Retina (tissue), 1 donor: ENCODE measurements at regions not wholly inside any gene's neighbourhood (a gene's known extent, or its start where the extent isn't known, plus 50 kb on each side); places are given as distances from the start of the nearest gene placed in this dataset.

ENCODE experiments used
- DNase-seq: peaks from one replicate; pipeline ENCODE4 v3.0.0-alpha.2; 2016

DNA sequence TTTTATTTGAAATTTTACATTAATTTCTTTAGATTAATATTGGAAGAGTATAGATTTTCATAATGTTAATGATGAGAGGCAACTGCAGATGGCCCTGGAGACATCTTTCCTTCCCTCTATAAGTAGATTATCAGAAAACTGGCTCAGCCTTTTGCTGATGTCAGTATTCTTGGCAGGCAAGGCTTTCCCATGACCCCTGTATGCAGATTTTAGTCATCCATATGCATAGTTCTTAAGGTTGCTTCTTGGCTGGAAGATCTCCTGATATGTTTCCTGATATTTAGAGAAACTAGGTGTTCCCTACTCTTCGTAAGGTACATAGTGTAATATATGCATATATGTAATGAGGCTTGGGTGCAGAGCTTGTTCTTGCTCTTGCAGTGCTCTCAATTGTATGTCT lies 911.4 kb downstream of the EPHA3 start:
- DNase-seq = no peak

DNA sequence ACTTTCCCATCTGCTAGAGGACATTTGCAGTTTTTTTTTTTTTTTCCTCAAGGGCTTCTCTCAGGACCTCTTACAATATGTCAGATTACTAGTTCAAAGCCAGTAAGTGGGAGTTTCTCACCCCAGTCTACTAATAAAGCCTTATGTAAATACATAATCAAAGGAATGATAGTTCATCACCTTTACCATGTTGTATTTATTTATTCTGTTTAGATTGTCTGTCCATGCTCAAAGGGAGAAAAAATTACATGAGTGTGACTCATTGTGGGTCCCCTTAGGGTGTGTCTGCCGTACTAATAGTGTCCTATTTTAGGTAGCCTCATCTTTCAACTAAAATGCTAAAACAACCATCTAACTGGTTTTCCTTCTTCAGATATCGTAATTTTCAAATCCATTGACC lies 917.6 kb downstream of the EPHA3 start:
- DNase-seq = no peak

DNA sequence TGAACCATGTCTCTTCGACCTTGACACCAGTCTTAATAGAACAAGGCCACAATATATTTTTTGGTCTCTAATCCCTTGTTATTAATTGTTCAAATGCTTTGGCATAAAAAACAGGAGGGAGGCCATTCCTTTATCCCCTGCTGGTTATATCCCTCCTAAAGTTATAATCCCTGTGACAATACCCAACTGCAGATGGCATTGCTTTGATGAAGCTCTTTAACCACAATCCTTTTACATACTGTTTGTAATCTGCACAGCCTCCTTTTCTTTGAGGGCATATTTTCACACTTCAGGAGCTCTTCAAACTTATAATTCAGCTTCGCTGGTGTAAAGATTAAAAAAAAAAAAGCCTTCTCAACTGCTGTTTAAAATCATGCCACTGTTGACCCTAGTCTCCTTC lies 919.0 kb downstream of the EPHA3 start:
- DNase-seq = no peak

DNA sequence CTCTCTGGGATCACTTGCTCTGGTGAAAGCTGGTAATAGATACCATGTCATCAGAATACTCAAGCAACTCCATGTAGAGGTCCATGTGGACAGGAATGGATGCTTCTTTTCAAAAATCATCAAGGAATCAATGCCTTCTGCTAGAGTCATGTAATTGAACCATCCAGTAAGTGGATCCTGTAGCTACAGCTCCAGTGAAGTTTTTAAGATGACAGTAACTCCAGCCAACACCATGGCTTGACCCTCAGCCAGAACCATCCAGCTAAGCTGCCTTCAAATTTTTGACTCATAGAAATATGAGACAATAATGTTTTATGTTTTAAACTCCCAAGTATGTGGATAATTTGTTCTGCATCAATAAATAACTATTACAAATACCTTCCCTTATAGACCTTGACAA lies 923.7 kb downstream of the EPHA3 start:
- DNase-seq = no peak

DNA sequence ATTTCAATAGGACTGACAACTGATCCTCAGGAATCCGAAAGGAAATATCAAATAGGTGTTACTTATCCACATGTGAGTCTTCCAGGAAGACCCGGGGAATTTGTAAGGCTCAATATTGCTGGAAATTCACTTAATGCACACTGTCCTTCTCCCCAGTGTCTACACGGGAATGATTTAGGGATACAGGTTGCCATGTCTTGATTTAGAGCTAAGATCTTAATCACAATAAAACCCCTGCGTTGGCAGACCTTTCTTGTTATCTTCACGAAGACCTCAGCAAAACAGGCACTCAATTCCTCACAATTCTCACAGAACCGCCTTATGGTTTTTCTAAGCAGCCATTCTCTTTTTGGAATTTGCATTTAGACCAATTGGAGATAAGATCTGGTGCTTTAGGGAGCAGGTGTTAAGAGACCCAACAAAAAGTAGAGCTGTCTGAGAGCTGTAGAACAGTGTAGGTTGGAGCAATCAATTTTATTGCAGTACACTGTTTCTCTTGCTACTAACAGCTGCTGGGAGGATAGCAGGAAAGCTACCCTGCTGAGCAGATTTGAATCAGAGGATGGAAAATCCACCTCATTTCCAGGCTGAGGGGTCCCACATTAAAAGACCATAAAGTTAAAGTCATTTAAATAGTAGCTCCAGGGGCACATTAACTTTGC lies 925.7 kb downstream of the EPHA3 start:
- no peak for DNase-seq

DNA sequence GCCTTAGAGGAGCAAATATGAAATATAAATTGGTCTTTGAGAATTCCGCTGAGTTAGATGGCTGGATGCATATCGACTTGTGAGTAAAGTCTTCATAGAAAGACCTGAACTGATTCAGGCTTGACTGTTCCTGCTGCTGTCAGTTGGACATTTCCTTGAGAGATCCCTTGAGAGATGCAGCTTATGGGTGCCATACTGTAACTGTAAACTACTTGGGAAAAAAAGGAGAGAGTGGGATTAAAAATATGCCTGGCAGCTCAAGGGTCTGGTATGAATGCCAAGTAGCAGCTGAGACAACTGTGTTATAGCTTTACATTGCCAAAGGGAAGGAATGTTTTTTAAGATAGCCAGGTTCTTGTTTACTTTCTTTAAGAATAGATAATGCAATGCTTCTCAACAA lies 926.6 kb downstream of the EPHA3 start:
- DNase-seq = no peak

DNA sequence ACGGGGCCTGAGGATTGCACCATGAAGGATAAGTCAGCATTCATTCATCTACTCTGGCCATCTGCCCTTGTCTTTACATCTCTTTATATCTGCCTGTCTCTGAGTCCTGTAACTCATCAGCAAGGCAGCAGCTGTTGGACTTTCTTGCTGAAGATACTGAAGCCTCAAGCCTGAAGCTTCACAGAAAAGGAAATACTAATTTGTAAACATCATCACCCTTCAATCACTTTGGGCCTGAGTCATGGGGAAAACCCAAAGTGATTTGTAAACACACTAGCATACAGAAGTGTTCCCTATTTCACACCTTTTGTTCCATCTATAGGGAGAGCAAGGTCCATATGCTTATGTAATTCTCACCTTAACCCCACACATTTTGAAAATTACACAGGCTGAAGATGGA lies 928.2 kb downstream of the EPHA3 start:
- no peak for DNase-seq

DNA sequence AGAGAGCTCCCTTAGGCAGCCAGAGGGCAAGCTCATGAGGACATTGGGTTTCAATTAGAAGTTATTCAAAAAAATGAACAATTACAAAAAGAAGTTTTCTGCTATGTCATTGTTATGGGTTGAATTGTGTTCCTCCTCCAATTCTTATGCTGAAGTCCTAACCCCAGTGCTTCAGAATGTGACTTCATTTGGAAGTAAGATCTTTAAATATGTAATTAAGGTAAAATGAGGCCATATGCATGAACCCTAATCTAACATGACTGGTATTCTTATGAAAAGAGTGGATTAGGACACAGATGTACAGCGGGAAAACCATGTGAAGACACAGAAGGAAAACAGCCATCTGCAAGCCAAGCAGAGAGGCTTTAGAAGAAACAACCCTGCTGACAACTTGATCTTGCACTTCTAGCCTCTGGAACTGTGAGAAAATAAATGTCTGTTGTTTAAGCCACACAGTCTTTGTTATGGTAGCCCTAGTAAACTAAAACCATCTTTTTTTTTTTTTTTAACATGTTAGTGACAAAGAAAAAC lies 929.6 kb downstream of the EPHA3 start:
- no peak for DNase-seq

DNA sequence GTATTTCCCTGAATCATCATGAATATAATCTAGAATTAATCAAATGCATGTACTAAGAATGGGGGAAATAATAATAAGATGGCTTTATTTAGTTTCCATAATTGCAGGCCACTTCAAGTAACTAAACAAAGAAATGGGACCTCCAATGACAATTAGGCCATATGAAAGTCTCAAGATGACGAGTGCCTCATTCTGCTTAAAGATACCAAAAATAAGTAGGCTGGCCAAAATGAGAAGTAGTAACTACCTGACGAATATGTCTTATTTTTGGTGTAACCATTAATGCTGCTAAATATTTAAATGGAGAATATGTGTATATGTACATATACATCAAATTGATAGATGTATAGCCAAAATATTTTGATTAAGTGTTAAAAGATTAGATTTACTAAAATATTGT lies 932.6 kb downstream of the EPHA3 start:
- no peak for DNase-seq

DNA sequence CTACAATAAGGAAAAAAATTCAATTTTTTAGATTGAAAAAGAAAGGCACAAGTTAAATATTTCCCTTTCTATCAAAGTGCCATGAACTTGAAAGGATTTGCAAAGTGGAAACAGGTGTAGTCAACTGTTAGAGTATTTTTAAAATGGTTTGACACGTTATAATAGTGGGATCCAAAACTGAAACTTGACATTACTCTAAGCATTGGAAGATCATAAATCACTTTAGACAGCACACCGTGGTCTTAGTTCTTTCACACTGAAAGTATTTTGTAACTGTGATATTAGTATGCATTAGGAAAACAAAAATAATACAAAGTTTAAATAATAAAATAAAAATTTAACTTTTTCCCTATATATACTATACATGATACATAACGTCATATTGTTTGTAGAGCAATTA lies 933.1 kb downstream of the EPHA3 start:
- no peak for DNase-seq

DNA sequence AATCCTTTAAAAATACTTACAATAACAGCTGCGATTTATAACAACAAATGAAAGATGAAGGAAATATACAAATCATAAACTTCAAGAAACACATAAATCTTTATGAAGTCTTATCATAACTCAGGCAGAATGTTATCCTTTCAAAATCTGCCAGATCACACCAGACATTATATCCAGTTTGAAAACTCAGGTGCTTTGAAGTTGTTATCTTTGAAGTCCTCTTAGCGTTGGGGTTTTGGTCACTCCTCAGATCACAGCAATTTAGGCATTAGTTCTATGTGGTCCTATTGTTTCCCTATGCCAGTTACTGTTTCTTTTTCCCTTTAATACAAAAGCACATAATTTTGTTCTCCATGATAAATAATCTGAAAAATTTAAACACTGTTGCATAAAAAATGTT lies 934.6 kb downstream of the EPHA3 start:
- DNase-seq = no peak

DNA sequence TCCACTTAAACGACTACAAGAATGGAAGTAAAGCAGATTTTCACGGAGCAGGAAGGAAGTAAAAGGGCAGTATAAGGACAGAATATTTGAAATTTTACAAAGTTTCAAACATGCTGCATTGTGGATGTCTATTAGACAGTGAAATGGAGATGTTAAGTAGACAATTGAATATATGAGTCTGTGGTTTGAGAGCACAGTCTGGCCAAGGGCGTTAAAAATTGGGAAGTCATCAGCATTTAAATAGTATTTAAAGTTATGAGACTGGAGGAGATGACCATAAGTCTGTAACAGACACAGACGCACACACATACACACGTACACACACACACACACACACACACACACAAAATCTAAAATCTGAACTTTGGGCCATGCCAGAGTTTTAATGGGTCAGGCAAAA lies 935.9 kb downstream of the EPHA3 start:
- DNase-seq = no peak

DNA sequence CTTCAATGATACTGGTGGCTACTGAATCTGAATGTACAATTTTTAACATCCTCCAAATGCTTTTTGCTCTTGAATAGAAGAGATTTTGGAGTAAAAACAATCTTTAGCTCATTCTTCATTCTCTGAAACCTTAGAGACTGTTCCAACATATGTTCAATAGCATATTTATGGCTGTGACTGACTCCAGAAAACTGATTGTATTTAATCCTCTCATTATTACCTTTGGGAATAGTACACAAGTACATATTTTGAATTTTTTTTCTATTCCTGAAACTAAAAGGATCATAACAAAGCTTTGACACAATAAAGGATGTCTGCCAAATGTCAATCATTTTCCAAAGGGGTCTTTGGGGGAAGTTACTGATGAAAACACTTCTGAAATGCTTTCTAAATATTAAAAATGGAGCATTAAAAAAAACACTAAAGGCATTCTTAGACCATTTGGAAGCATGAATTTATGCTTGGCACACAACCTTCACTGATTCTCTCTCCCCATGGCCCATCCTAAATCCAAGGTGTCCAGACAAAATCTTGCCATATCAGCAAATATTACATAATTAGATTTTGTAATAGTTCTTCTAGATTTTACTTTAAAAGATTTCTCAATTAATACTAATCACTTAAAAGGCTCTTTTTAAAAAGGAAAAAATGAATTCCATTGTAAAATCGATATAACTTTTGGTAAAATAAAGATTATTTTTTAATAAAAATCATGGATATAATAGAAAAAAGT lies 936.8 kb downstream of the EPHA3 start:
- no peak for DNase-seq

DNA sequence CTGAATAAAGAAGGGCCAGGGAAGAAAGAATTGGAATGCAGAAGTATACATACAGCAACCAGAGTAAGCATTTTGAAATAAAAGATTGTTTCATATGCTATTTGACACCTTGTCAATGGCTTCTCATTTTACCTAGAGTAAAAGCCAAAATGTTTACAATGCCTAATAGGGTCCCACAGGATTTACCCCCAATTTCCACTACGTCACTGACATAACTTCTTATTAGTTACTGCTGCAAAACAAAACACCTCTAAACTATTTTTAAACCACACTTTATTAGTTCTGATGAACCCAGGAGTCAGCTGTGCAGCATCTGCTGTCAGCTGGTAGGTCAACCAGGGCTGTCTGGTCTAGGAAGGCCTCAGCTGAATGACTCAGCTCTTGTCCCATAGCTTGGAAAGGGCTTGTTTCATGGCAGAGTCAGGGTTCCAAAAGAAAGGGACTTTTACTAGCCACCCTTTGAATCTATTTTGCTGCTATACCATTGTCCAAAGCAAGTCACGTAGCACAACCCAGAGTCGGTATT lies 945.1 kb downstream of the EPHA3 start:
- DNase-seq = no peak

DNA sequence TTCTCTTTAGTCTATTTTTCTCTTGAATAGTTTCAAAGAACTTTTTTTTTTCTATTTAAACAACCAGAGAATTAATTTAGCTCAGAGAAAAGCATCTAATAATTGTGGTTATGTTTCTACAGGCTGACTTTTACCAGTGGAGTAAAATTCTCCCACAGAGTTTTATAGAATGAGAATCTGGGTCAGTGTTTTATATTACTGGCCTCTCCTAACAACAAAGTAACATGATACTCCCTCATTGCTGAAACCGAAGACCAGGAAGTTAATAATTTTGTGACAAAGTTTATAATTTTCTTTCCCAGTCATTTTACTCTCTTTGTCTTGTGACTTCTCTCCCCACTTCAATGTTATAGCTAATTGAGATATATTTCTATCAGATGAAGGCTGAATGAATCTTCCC lies 946.9 kb downstream of the EPHA3 start:
- no peak for DNase-seq

DNA sequence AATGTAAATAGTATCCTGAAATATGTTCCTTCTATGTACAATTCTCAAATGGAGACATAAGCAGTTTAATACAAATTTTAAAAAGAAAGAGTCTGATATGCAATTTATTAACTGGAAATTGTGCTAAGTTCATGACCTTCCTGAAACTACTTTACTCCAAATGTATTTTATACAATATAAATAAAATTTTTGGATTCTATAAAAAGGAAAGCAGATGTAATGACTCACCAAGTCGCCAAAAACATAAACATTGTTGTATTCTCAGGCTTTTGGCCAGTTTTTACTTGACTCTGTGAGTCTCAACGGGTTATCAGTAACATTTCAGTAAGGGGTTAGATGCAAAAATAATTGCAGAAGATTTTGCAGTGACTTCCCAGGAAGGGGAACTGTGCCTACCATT lies 948.2 kb downstream of the EPHA3 start:
- no peak for DNase-seq

DNA sequence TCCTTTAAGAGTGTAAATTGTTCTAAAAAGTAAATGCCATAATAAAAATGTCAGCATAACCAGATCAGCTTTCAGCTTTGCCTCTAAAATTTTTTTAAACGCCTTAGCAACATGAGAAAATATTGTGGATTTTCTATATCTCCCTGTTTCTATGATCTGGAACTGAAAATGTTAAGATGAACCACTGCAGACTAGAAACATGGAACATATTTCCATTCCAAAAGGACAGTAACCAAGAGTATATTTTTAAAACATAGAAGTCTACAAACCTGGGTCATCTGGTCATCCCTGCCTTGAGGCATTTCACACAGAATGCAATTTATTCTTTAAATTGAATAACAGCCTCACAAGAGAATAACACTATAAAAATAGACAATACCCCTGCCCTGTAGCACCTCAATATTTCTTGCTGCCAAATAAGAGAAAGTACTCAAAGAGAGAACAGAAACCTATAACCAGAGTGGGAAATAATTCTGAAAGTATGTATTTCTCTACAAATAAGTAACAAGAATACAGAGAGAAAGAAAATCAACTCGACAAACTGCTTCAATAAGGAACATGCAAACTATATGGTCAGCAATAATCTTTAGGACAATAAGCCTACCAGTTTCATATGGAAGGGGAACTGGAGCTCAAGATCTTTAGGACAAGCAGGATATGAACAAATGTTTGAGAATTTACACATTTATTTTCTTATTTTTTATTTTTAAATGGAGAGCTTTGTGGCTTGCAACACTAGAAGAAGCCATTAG lies 949.0 kb downstream of the EPHA3 start:
- no peak for DNase-seq

DNA sequence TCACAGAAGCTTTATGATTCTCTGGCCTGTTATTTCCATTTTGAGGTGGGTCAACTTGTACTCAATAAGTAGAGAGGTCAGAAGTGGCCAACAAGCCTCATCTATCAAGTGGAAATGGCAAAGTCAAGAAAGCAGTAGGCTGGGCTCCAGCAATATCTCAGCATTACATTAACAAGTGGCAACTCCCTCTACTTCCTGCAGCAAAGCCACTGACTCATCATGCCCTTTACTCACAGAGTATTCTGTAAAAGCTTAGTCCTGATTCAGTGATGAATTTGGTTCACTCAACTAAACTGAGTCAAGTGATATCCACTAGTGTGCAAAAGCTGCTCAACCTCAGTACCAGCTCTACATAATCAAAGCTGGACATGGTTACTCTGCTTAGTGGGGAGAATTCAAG lies 954.6 kb downstream of the EPHA3 start:
- no peak for DNase-seq

DNA sequence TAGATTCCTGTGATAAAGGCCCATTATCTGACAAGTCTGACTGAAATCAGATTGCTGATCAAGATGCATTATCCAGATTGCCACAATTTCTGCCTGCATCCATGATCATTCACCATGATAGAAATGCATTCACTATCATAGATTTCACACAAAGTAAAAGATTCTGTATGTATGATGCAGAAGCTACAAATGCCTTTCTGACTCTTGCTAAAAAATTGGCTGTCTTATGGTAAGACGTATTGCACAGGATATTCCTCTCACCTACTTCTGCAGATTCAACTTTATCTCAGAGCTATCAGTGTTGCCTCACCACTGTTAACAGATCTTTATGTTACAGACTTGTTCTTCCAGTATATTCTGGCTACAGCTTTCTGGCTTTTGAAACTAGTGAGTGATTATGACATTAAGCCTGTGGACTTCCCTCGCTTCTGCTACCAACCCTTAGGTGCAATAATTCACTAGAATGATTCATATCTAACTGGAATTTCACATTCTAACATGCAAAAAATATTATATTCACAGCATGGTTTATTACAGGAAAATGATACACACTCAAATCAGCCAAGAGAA lies 955.3 kb downstream of the EPHA3 start:
- no peak for DNase-seq

DNA sequence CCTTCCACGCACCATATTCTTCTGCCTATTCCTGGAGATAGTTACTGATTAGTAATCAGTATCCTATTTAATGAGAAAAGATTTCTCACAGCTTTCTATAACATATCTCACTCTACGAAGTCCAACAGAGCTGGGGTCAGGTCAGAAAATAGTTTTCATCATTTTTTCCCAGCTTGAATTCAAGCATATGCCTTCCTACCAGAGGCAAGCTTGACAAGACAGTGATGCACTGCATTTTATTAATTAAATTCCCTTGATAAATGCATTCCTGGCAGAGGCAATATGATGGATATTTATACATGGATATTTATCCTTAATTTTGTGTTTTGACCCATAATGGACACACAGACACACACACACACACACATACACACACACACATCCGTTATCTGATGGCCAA lies 961.4 kb downstream of the EPHA3 start:
- DNase-seq = no peak

DNA sequence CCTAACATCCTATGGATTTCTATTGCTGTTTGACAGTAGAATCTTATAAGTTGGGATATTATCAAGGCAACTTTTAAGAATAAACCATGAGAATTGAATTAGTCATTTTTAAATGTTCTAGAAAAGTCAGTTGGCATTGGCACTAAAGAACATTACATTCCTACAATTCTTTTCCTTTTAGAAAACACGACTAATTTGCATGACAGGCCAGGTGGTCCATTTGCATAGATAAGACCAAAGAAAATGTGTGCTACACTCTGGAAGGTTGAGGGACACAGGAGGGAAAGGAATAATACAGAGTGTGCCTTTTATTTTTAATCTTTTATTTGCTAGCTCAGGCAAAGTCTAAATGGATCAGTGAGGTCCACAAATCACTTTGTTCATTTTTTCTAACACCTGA lies 962.3 kb downstream of the EPHA3 start:
- DNase-seq = no peak

DNA sequence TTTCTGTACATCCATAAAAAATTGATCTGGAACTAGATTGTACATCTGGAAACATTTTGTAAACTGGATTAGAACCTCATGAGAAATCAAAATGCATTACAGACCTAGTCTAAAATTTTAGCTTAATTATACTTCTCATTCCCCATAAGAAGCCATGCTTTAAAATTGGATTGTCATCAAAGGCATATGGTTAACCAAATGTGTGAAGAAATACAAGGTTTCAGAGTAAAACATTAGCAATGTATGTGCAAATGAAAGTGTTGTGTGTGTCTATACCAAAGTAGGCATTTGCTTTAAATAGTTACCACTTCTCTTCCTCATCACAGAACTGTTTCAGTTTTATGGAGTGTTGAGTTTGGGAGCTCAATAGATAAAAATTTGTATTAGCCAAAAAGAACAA lies 968.7 kb downstream of the EPHA3 start:
- DNase-seq = no peak

DNA sequence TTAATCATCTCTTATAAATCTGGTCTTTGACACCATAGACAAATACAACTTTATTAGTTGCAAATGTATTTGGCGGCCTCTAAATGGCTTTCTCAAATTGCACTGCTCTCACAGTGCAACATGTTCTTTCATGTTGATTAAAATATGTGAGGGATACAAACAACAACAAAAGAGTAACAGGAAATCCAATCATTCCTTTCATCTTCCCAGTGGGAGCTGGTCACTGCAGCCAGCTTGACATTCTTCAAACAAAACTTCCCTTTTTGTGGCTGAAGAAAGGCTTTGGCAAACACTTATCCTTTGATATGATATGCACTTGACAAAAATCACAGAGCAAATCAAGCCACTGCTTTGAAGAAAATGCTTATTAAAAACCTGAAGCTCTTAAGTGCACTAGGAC lies 973.6 kb downstream of the EPHA3 start:
- DNase-seq = no peak
